CD4-positive, alpha-beta T cell (primary cell): ENCODE measurements at regions not wholly inside any gene's neighbourhood (a gene's known extent, or its start where the extent isn't known, plus 50 kb on each side); places are given as distances from the start of the nearest gene placed in this dataset.

Source experiments
- ATAC-seq: fragments of 200-7000 bp; cut with Tn5 transposase; one replicate; pipeline ENCODE4 v1.10.0; 2022; ENCODE audit warnings: mild to moderate bottlenecking; ENCODE audit not compliant: poor library complexity
- CTCF ChIA-PET: fragments of 350-600 bp; sonication (Branson Sonifier 250); formaldehyde crosslinking; loops from one replicate; lab custom pipeline; 2021; ENCODE audit warnings: antibody characterized with exemption, inconsistent platforms; lab: Charles Lee
- POLR2A ChIA-PET: fragments of 350-600 bp; sonication (Branson Sonifier 250); formaldehyde crosslinking; loops from one replicate; lab custom pipeline; 2021; ENCODE audit warnings: antibody characterized with exemption, inconsistent platforms; lab: Charles Lee
- DNase-seq, 14 experiments: peaks; one replicate each; pipeline ENCODE4 v3.0.0-alpha.2; 2013 to 2020; ENCODE audit warnings: mixed read lengths in 2 of 14
- H3K27ac ChIP-seq, 2 donors: one replicate each; pipeline versions ENCODE4 v1.5.1 to v1.7.0; 2013; ENCODE audit warnings: low read length in 2 of 2, low read depth in 1 of 2, mild to moderate bottlenecking in 1 of 2
- H3K27me3 ChIP-seq, 2 experiments: 1 replicate in 1 of 2; 2 replicates in 1 of 2; pipeline versions ENCODE4 v1.6.1 to v1.7.0; 2013; ENCODE audit warnings: low read length in 2 of 2, control low read depth in 1 of 2, mild to moderate bottlenecking in 1 of 2, moderate library complexity in 1 of 2; ENCODE audit not compliant: insufficient read depth in 2 of 2, control insufficient read depth in 1 of 2
- H3K36me3 ChIP-seq: one replicate; pipeline ENCODE4 v1.6.1; 2013; ENCODE audit warnings: low read length, control low read depth; ENCODE audit not compliant: insufficient read depth
- H3K4me1 ChIP-seq: one replicate; pipeline ENCODE4 v1.6.1; 2013; ENCODE audit warnings: low read length, control low read depth; ENCODE audit not compliant: insufficient read depth
- H3K4me3 ChIP-seq: one replicate; pipeline ENCODE4 v1.5.1; 2013; ENCODE audit warnings: mild to moderate bottlenecking, low read length, moderate library complexity
- H3K9me3 ChIP-seq, 2 experiments: 1 replicate in 1 of 2; 2 replicates in 1 of 2; pipeline versions ENCODE4 v1.6.1 to v1.7.0; 2013; ENCODE audit warnings: low read length in 2 of 2, mild to moderate bottlenecking in 2 of 2, control low read depth in 1 of 2, moderate library complexity in 1 of 2; ENCODE audit not compliant: control insufficient read depth in 1 of 2, insufficient read depth in 1 of 2
- H3K27ac Mint-ChIP-seq: one replicate; pipeline ENCODE4 v1.8.0; 2020; ENCODE audit warnings: mixed read lengths
- H3K27me3 Mint-ChIP-seq: one replicate; pipeline ENCODE4 v1.8.0; 2021; ENCODE audit warnings: mixed read lengths
- H3K36me3 Mint-ChIP-seq: one replicate; pipeline ENCODE4 v1.8.0; 2021; ENCODE audit warnings: low read depth, mixed read lengths
- H3K4me1 Mint-ChIP-seq: one replicate; pipeline ENCODE4 v1.8.0; 2021; ENCODE audit warnings: low read depth, mixed read lengths
- H3K4me3 Mint-ChIP-seq: one replicate; pipeline ENCODE4 v1.8.0; 2020; ENCODE audit warnings: mild to moderate bottlenecking, mixed read lengths
- H3K9me3 Mint-ChIP-seq: one replicate; pipeline ENCODE4 v1.8.0; 2020; ENCODE audit warnings: mixed read lengths
- CTCF ChIP-seq: fragments of 200-600 bp; IDR thresholded peaks from one replicate; pipeline ENCODE4 v1.8.0; 2022; ENCODE audit warnings: antibody characterized with exemption, mild to moderate bottlenecking
- intact Hi-C, 2 experiments: fragments of 100-400 bp; cut with DNase I in 1 of 2; cut with micrococcal nuclease in 1 of 2; formaldehyde crosslinking; loops; one replicate each; pipeline versions ENCODE4 v1.15.1 to v1.9.0; 2023 to 2025; cut with DNase I, micrococcal nuclease

GRCh38 chr15:88711806-88712205, 73.0 kb downstream of the ISG20 start:
- H3K4me1 Mint-ChIP-seq = no peaks in the 10 kb centered on the region
- Histone ChIP-seq H3K36me3 (no peaks in the 10 kb centered on the region), H3K9me3 (peaks cover 0 to 6% of the 10 kb centered on the region in 2 experiments), H3K4me3 (no peak overlapping the region), H3K27ac (no peak overlapping the region), H3K27me3 (peaks cover 34 to 49% of the 10 kb centered on the region in 2 experiments), H3K4me1 (no peaks in the 10 kb centered on the region)
- H3K9me3 Mint-ChIP-seq = no peaks in the 10 kb centered on the region
- no peaks in the 10 kb centered on the region for H3K36me3 Mint-ChIP-seq
- H3K27ac Mint-ChIP-seq = no peak overlapping the region
- no peak overlapping the region for H3K4me3 Mint-ChIP-seq
- DNase-seq (no peak), ATAC-seq (no peak)
- peaks cover 55% of the 10 kb centered on the region for H3K27me3 Mint-ChIP-seq
- TF ChIP-seq CTCF = no peak
- intact Hi-C loops = no loop called here
- ChIA-PET POLR2A (no interaction called here), CTCF (no interaction called here)

GRCh38 chr15:88714782-88715372, 76.1 kb downstream of the ISG20 start:
- Histone ChIP-seq H3K27ac (no peak overlapping the region), H3K9me3 (no peaks in the 10 kb centered on the region), H3K4me1 (no peaks in the 10 kb centered on the region), H3K4me3 (no peak overlapping the region), H3K36me3 (no peaks in the 10 kb centered on the region), H3K27me3 (peaks cover 24 to 36% of the 10 kb centered on the region in 2 experiments)
- Mint-ChIP-seq H3K9me3 (no peaks in the 10 kb centered on the region), H3K27ac (no peak overlapping the region), H3K4me1 (no peaks in the 10 kb centered on the region), H3K36me3 (no peaks in the 10 kb centered on the region), H3K27me3 (peaks cover 36% of the 10 kb centered on the region), H3K4me3 (no peak overlapping the region)
- no peak for TF ChIP-seq CTCF
- no peak for DNase-seq
- CTCF ChIA-PET = no interaction called here
- intact Hi-C loops = no loop called here
- ATAC-seq = no peak
- POLR2A ChIA-PET = no interaction called here

GRCh38 chr15:88716543-88717381, 77.9 kb downstream of the ISG20 start:
- H3K27ac Mint-ChIP-seq = no peak overlapping the region
- H3K4me3 Mint-ChIP-seq = no peak overlapping the region
- H3K27me3 ChIP-seq = peaks cover 19 to 21% of the 10 kb centered on the region in 2 experiments

More at GRCh38 chr15:88716543-88717381, 77.9 kb downstream of the ISG20 start:
- Mint-ChIP-seq H3K36me3 (no peaks in the 10 kb centered on the region), H3K9me3 (no peaks in the 10 kb centered on the region), H3K27me3 (peaks cover 26% of the 10 kb centered on the region), H3K4me1 (no peaks in the 10 kb centered on the region)
- no peaks in the 10 kb centered on the region for H3K9me3 ChIP-seq
- no peaks in the 10 kb centered on the region for H3K4me1 ChIP-seq
- POLR2A ChIA-PET = no interaction called here
- TF ChIP-seq CTCF = no peak
- no peak overlapping the region for H3K4me3 ChIP-seq
- intact Hi-C loops = no loop called here
- DNase-seq = no peak
- CTCF ChIA-PET = interaction anchor here (0.6 kb wide), 1 partner anchor 184 kb away, joined by 4 read pairs; no protein-coding TSS in a partner anchor
- H3K36me3 ChIP-seq = no peaks in the 10 kb centered on the region
- ATAC-seq = no peak
- H3K27ac ChIP-seq = no peak overlapping the region
